Right lobe of liver (tissue), 6 donors: ENCODE measurements at regions not wholly inside any gene's neighbourhood (a gene's known extent, or its start where the extent isn't known, plus 50 kb on each side); places are given as distances from the start of the nearest gene placed in this dataset.

Source experiments
- ATAC-seq, 4 donors: fragments of 200-7000 bp; cut with Tn5 transposase; one replicate each; pipeline ENCODE4 v1.9.1; 2020; ENCODE audit warnings: mild to moderate bottlenecking in 4 of 4, moderate library complexity in 4 of 4
- DNase-seq, 3 donors: peaks; one replicate each; pipeline ENCODE4 v3.0.0-alpha.2; 2020
- H3K27ac ChIP-seq, 3 donors: fragments of 200-600 bp; one replicate each; pipeline ENCODE4 v1.8.0; 2022
- H3K27me3 ChIP-seq, 2 donors: fragments of 200-600 bp; one replicate each; pipeline ENCODE4 v1.8.0; 2022
- H3K36me3 ChIP-seq, 4 donors: fragments of 200-600 bp; sonication (generic) in 1 of 4; one replicate each; pipeline versions ENCODE4 v1.5.1 to v1.8.0; 2017 to 2022; ENCODE audit warnings: control low read depth in 1 of 4
- H3K4me1 ChIP-seq, 4 donors: fragments of 200-600 bp; sonication (generic) in 1 of 4; one replicate each; pipeline versions ENCODE4 v1.5.1 to v1.8.0; 2017 to 2022; ENCODE audit warnings: control low read depth in 1 of 4
- H3K4me3 ChIP-seq, 3 donors: fragments of 200-600 bp; one replicate each; pipeline ENCODE4 v1.8.0; 2022
- H3K9me3 ChIP-seq, 4 donors: fragments of 200-600 bp; sonication (generic) in 1 of 4; one replicate each; pipeline versions ENCODE4 v1.5.1 to v1.8.0; 2017 to 2022; ENCODE audit warnings: control low read depth in 1 of 4
- CTCF ChIP-seq, 4 donors: fragments of 200-600 bp in 3 of 4; fragments of 450-650 bp in 1 of 4; IDR thresholded peaks; one replicate each; pipeline versions ENCODE4 v1.5.1 to v1.8.0; 2016 to 2022; ENCODE audit warnings: antibody characterized with exemption in 4 of 4, mild to moderate bottlenecking in 2 of 4
- POLR2A ChIP-seq: fragments of 450-650 bp; IDR thresholded peaks from one replicate; pipeline ENCODE4 v1.6.1; 2017; ENCODE audit warnings: antibody characterized with exemption, mild to moderate bottlenecking
- WGBS: methylation state at CpG from one replicate; pipeline ENCODE4 v1.1.6; 2018; ENCODE audit warnings: low coverage, low lambda C conversion rate; ENCODE audit not compliant: insufficient coverage; ENCODE audit errors: missing lambda C conversion rate; 5-methylcytosine and 5-hydroxymethylcytosine counted together
- intact Hi-C, 2 donors: fragments of 100-400 bp; cut with DNase I; formaldehyde crosslinking; loops; one replicate each; pipeline versions ENCODE4 v1.11.2 to v1.14.1; 2022
- donor health status: DM: no; HTN: yes; CAD: no.
- donor health status: DM: no; HTN: no; CAD: no.
- donor health status: DM: no; HTN: no; CAD: no.
- donor health status: DM: no; HTN: yes; CAD: no.
- donor health status: DM: no; HTN: yes; CAD: no.

- Histone ChIP-seq H3K4me1 (no peaks in the 10 kb centered on the region), H3K27ac (no peak overlapping the region), H3K36me3 (no peaks in the 10 kb centered on the region), H3K9me3 (no peaks in the 10 kb centered on the region), H3K27me3 (no peaks in the 10 kb centered on the region), H3K4me3 (no peak overlapping the region)
- no peak for TF ChIP-seq POLR2A
- TF ChIP-seq CTCF (IDR thresholded peaks at IDR 0.05) = no peak
- intact Hi-C loops = no loop called here
- 82% methylated on average over 3 of the region's 3 CpGs for WGBS
- no peak for ATAC-seq
- DNase-seq = no peak
Measured at GRCh38 chr14:59123531-59123930, 64.9 kb upstream of the DAAM1 start.

DNA sequence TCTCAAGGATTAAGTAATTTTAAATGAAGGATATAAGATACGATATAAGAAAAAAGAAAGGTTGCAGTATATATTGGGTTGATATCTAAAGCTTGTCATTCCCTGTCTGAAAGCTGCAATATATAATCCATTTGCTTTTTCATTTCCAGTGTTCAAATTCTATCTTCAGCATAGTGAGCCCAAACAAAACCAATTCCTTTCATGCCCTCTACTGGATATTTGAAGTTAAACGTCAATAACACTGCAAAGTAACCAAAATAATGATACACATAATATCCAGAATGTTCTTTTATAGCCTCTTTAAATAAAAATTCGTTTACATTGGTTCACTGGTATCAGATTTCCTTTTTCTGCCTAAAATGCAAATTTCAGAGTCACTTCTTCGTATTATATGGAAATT lies 64.5 kb upstream of the DAAM1 start:
- Histone ChIP-seq H3K4me1 (no peaks in the 10 kb centered on the region), H3K4me3 (no peak overlapping the region), H3K36me3 (no peaks in the 10 kb centered on the region), H3K27ac (no peak overlapping the region), H3K27me3 (no peaks in the 10 kb centered on the region), H3K9me3 (no peaks in the 10 kb centered on the region)
- no peak for TF ChIP-seq POLR2A
- peak in 3 of 4 donors; percentile 9 to 25 (median 20) for TF ChIP-seq CTCF (IDR thresholded peaks at IDR 0.05)
- no peak for DNase-seq
- intact Hi-C loops = no loop called here
- peak in 2 of 4 donors; percentile 32 to 46 for ATAC-seq
- 30% methylated on average over 4 of the region's 4 CpGs for WGBS

DNA sequence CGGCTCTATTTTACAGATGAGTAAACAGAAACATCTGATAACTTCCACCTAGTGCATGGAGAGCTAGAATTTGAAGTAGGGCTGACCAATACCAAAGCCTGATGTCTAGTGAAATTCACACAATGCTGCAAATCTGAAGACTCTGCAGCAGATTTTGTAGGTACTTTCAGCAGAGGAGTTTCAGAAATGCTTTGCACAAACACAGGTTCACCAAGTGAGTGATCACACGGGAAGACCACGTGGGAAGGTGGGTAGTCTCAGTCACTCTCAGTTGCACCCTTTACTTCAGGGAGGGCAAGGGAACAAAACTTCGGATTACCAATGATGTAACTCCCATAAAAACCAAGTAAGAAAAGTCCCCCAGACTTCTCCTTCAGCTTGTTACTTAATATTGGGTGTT lies 63.3 kb upstream of the DAAM1 start:
- Histone ChIP-seq H3K27me3 (no peaks in the 10 kb centered on the region), H3K36me3 (no peaks in the 10 kb centered on the region), H3K4me3 (no peak overlapping the region), H3K27ac (no peak overlapping the region), H3K4me1 (no peaks in the 10 kb centered on the region), H3K9me3 (no peaks in the 10 kb centered on the region)
- TF ChIP-seq CTCF (IDR thresholded peaks at IDR 0.05) = no peak
- TF ChIP-seq POLR2A = no peak
- DNase-seq (no peak), ATAC-seq (no peak)
- WGBS = 48% methylated on average over 4 of the region's 4 CpGs
- intact Hi-C loops = loop anchor here in 1 of 2 donors (5.0 kb wide), 1 partner anchor 322 kb away; no protein-coding TSS in a partner anchor

DNA sequence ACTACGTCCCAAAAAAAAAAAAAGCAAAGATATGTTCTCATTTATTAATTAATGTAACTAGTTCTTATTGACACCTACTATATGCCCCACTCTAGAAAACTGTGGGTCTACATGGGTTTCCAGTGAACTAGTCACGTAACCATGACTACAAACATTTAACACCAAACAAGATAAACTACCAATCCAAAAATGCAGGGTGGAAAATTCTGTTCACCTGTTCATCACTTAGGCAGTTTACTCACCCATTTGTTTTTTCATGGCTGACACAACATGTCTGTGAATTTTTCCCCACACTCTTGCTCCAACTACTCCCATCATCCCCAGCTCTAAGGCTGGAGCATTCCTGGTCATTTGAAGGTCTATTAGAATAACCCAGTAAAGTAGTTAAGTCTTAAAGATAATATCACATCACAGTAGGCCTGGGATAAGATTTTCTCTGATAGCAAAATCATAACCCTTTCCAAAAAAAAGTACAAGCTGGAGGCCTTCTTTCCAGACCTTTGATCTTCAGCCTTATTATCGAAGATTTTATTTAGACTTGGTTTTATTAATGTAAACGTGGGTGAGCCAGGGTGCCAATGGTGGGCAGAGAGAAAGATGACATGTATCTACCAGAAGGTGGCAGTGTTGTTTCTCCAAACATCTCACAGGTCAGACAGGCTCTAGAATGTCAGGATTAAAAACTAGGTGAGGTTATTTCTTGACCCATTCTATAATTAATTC lies 61.6 kb upstream of the DAAM1 start:
- TF ChIP-seq POLR2A (no peak), CTCF (IDR thresholded peaks at IDR 0.05) (peak; percentile 70 to 86 (median 82))
- peak; percentile 94 to 99 (median 96) for ATAC-seq
- Histone ChIP-seq H3K4me3 (no peak overlapping the region), H3K27ac (no peak overlapping the region), H3K4me1 (no peaks in the 10 kb centered on the region), H3K9me3 (no peaks in the 10 kb centered on the region), H3K27me3 (no peaks in the 10 kb centered on the region), H3K36me3 (no peaks in the 10 kb centered on the region)
- DNase-seq = no peak
- intact Hi-C loops = loop anchor here in 1 of 2 donors (5.0 kb wide), 1 partner anchor 320 kb away; no protein-coding TSS in a partner anchor
- 32% methylated on average over 4 of the region's 4 CpGs for WGBS
